ENCODE measurements at regions not wholly inside any gene's neighbourhood (a gene's known extent, or its start where the extent isn't known, plus 50 kb on each side); places are given as distances from the start of the nearest gene placed in this dataset.

- TF ChIP-seq GATA2 (IDR thresholded peaks at IDR 0.05; ENCODE audit: low read depth, low read length) (no peak), GATA3 (IDR thresholded peaks at IDR 0.05; ENCODE audit: low read depth, low read length) (no peak)
These were observed 715.6 kb upstream of the NRSN1 start for GRCh38 chr6:23410439-23410838.
